GM21528 (cell line): ENCODE measurements at regions not wholly inside any gene's neighbourhood (a gene's known extent, or its start where the extent isn't known, plus 50 kb on each side); places are given as distances from the start of the nearest gene placed in this dataset.
A peak's percentile ranks its signal among the peaks of the same experiment; 100 is the strongest.

Experiments used
- ATAC-seq: cut with Tn5 transposase; IDR thresholded peaks from one replicate; pipeline ENCODE4 v1.9.1; 2021; ENCODE audit warnings: mild to moderate bottlenecking, moderate library complexity; ENCODE audit not compliant: unreplicated experiment, low FRiP score

DNA sequence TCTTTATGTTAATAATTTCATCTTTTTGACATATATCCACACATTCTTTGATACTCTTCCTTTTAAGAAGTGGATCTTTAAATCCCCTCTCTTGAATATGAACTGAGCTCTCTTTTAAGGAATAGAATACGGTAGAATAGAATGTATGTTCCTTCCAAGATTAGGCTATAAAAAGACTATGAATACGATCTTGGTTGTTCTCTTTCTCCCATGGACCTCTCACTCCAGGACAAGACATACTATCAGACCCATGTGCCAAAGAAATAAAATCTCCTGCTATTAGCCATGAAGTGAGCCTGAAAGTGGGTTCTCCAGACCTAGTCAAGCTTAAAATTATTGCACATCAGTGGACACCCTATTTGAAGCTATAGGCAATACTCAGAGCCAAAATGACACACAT lies 392.2 kb upstream of the ANO3 start:
- no peak for ATAC-seq

DNA sequence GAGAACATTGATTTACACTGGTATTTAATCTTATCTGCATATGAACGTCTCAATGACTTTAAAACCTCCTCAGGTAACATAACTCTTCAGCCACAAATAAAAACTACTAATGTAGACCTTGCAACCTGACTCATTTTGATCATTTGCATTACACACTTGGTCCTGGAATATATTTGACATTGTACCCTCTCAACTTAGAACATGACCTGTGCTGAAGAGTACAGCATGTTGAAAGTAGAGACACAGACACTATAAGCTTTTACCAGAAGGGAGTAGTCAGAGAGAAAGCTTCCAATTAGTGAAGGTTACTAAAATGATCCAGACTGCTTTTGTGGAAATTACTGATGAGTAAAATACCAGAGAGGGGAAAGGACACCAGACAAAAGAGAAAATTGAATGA lies 390.6 kb upstream of the ANO3 start:
- ATAC-seq: no peak

DNA sequence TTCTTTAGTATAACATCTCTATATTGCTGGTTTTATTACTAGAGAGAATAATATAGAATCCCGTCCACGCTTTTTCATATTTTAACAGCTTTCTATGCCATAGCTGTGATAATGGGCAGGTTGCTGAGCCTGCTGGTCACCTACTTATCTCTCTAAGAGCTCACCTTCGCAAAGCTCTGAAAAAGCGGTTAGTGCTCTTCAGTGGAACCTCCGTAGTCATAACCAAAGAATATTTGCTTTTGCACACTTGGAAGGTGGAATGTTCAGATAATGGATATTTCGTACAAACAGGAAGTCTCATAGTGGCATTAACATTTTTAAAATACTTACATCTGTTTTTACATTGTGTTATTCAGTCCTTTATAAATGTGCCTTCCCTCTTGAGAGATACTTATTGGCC lies 388.9 kb upstream of the ANO3 start:
- ATAC-seq: no peak

GRCh38 chr11:25943777-25944661 lies 387.9 kb upstream of the ANO3 start:
- no peak for ATAC-seq

DNA sequence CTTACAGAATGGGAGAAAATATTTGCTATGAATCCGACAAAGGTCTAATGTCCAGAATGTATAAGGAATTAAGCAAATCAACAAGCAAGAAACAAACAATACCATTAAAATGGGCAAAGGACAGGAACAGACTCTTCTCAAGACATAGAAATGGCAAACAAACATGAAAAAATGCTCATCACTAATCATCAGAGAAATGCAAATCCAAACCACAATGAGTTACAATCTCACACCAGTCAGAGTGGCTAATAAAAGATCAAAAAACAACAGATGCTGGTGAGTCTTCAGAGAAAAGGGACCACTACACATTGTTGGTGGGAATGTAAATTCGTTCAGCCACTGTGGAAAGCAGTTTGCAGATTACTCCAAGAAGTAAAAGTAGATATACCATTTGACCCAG lies 382.0 kb upstream of the ANO3 start:
- ATAC-seq: no peak

- no peak for ATAC-seq
Observed at GRCh38 chr11:25953006-25953405, 378.9 kb upstream of the ANO3 start.

- ATAC-seq: no peak
Observed at GRCh38 chr11:25958045-25958444, 373.9 kb upstream of the ANO3 start.

GRCh38 chr11:25961539-25961938 lies 370.4 kb upstream of the ANO3 start:
- no peak for ATAC-seq

- no peak for ATAC-seq
Observed at GRCh38 chr11:25970726-25971508, 361.0 kb upstream of the ANO3 start.

GRCh38 chr11:25980091-25980490 lies 351.8 kb upstream of the ANO3 start:
- no peak for ATAC-seq

GRCh38 chr11:25981998-25982397 lies 349.9 kb upstream of the ANO3 start:
- ATAC-seq: peak; percentile 95

DNA sequence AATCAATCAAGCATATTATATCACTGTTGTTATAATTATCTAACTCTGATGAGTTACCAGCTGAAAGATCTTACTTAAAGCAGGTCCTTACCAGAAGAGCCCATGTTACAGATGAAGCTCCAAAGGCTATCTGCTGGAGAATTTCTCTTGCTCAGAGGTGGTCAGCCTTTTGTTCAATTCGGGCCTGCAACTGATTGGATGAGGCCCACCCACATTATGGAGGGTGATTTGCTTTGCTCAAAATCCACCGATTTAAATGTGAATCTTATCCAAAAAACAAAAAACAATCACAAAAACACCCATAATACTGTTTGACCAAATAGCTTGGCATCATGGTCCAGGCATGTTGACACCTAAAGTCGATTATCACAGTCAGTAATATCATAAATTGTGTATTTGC lies 348.6 kb upstream of the ANO3 start:
- no peak for ATAC-seq

GRCh38 chr11:25988178-25988577 lies 343.8 kb upstream of the ANO3 start:
- no peak for ATAC-seq

DNA sequence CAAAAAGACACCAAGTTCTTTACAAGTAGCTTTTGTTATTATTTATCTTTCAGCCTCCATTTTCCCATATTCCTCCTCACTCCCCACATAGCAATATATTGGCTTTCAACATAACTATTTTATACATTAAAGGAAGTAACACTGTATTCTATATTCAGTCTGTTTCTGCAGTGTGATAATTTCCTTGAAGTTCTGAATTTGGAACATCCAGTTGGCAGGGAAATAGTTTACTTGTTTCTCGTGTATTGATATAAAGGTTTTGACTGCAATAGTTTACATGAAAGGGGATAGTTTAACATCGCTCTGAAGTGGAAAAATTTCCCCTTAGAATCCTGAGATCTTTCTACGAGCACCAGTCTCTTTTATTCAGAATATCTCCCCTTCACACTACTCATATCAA lies 341.5 kb upstream of the ANO3 start:
- ATAC-seq: no peak

GRCh38 chr11:25991476-25991875 lies 340.5 kb upstream of the ANO3 start:
- ATAC-seq: no peak

DNA sequence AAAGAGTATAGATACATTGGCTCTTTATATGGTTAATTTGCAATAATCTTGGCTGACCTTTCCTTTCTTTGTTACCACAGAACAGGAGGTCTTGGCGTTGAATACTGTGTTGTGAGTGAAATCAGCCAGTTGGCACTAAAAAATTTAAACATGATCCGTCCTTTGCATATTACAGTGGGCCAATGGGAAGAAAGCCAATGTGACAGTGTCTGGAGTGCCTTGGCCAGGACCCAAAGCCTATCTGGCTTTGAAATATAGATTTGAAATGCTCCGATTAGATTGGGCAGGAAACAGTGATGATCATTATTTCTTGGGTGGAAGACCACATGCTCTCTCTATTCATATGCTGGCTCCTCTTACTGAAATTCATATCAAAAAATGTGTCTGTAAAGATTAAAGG lies 339.6 kb upstream of the ANO3 start:
- ATAC-seq: no peak

DNA sequence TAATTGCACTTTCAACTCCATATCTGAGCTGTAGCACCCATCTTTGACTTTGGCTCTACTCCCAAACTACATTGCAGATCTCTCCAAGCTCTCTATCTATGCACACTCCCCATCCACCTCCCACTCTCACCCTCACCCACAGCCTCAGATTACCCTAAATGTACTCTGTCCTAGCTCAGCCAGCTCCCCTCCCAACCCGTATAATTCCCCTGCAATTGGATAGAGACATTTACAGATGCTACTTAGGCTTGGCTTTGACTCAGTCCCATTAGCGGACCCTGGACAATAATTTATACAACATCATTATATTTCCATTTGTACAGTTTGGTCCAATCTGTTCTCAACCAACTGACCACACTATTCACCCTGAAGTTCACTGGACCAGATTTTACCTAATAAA lies 338.9 kb upstream of the ANO3 start:
- no peak for ATAC-seq

- no peak for ATAC-seq
Observed at GRCh38 chr11:26011474-26011873, 320.5 kb upstream of the ANO3 start.

GRCh38 chr11:26014456-26015115 lies 317.3 kb upstream of the ANO3 start:
- ATAC-seq: no peak

GRCh38 chr11:26017322-26017860 lies 314.5 kb upstream of the ANO3 start:
- no peak for ATAC-seq

DNA sequence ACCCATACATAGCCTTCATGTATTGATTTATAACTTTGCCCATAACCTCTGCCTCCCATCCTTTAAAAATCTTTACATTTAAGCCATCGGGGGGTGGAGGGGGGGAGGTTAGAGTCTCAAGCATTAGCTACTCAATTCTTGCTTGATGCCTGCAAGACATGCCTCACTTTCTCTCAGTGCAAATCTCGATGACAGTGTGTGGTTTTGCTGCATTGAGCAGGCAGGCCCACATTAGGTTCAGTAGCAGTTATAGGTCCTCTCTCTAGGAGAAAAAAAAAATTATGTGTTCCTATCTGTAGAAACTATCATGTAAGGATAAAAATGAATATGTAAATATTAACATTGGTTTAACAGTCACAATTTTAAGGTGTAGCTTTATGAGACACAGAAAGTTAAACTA lies 314.0 kb upstream of the ANO3 start:
- no peak for ATAC-seq
